HEK293 (cell line): ENCODE measurements at regions not wholly inside any gene's neighbourhood (a gene's known extent, or its start where the extent isn't known, plus 50 kb on each side); places are given as distances from the start of the nearest gene placed in this dataset.

ENCODE experiments used
- CTCF ChIA-PET: fragments of 350-600 bp; formaldehyde crosslinking; extraction: SDS; loops from one replicate; lab custom pipeline; 2021; ENCODE audit warnings: antibody characterized with exemption; lab: Yijun Ruan, JAX
- POLR2A ChIA-PET: fragments of 300-600 bp; formaldehyde crosslinking; extraction: SDS; loops from one replicate; lab custom pipeline; 2020; ENCODE audit warnings: antibody characterized with exemption, inconsistent platforms; lab: Yijun Ruan, JAX
- H3K27ac ChIP-seq: fragments of 200-500 bp; sonication (Bioruptor generic); 2 replicates; pipeline ENCODE4 v1.5.1; 2014; ENCODE audit warnings: low read depth, low read length, control low read depth, inconsistent platforms; ENCODE audit errors: extremely low read depth
- H3K36me3 ChIP-seq, 2 experiments: fragments of 200-500 bp in 1 of 2; sonication (Bioruptor generic) in 1 of 2; 1 replicate in 1 of 2; 2 replicates in 1 of 2; pipeline ENCODE4 v1.5.1; 2014 to 2017; ENCODE audit warnings: inconsistent platforms in 2 of 2, low read length in 2 of 2; ENCODE audit not compliant: control insufficient read depth in 2 of 2, insufficient read depth in 1 of 2
- H3K4me1 ChIP-seq: fragments of 200-500 bp; sonication (Bioruptor generic); 2 replicates; pipeline ENCODE4 v1.5.1; 2014; ENCODE audit warnings: mild to moderate bottlenecking, low read length, inconsistent platforms; ENCODE audit not compliant: control insufficient read depth, insufficient read depth
- H3K4me3 ChIP-seq: 2 replicates; pipeline ENCODE4 v1.5.1; 2011; ENCODE audit warnings: low read depth, mild to moderate bottlenecking, control low read depth, low read length, moderate library complexity
- H3K9me3 ChIP-seq: fragments of 200-500 bp; sonication (Bioruptor generic); 2 replicates; pipeline ENCODE4 v1.5.1; 2014; ENCODE audit warnings: low read depth, low read length, inconsistent platforms; ENCODE audit not compliant: control insufficient read depth, insufficient read depth
- GLIS1 ChIP-seq: fragments of 450-650 bp; formaldehyde crosslinking; IDR thresholded peaks from 2 replicates; pipeline ENCODE4 v1.5.1; 2016; ENCODE audit warnings: missing biosample characterization, missing genetic modification characterization
- HOXA7 ChIP-seq: sonication (generic); formaldehyde crosslinking; IDR thresholded peaks from 2 replicates; pipeline ENCODE4 v1.8.1; 2022; ENCODE audit warnings: missing genetic modification reagents, borderline replicate concordance
- ZBTB17 ChIP-seq: fragments of 450-650 bp; formaldehyde crosslinking; IDR thresholded peaks from 2 replicates; pipeline ENCODE4 v1.5.1; 2016; ENCODE audit warnings: missing biosample characterization, missing genetic modification characterization
- ZBTB20 ChIP-seq: fragments of 450-650 bp; formaldehyde crosslinking; IDR thresholded peaks from 2 replicates; pipeline ENCODE4 v1.5.1; 2016; ENCODE audit warnings: missing biosample characterization, missing genetic modification characterization
- ZNF138 ChIP-seq: fragments of 450-650 bp; formaldehyde crosslinking; IDR thresholded peaks from 2 replicates; pipeline ENCODE4 v1.5.1; 2016; ENCODE audit warnings: missing biosample characterization, missing genetic modification characterization, borderline replicate concordance
- ZNF221 ChIP-seq: fragments of 450-650 bp; formaldehyde crosslinking; IDR thresholded peaks from 2 replicates; pipeline ENCODE4 v1.5.1; 2017; ENCODE audit warnings: missing biosample characterization, missing genetic modification characterization, borderline replicate concordance
- ZNF23 ChIP-seq: fragments of 450-650 bp; formaldehyde crosslinking; IDR thresholded peaks from 2 replicates; pipeline ENCODE4 v1.5.1; 2016; ENCODE audit warnings: missing biosample characterization, missing genetic modification characterization, borderline replicate concordance
- ZNF292 ChIP-seq: fragments of 450-650 bp; formaldehyde crosslinking; IDR thresholded peaks from 2 replicates; pipeline ENCODE4 v1.5.1; 2016; ENCODE audit warnings: low read depth, missing biosample characterization, missing genetic modification characterization, borderline replicate concordance
- ZNF324 ChIP-seq: fragments of 450-650 bp; formaldehyde crosslinking; IDR thresholded peaks from 2 replicates; pipeline ENCODE4 v1.5.1; 2016; ENCODE audit warnings: missing biosample characterization, missing genetic modification characterization
- ZNF354C ChIP-seq: fragments of 450-650 bp; formaldehyde crosslinking; IDR thresholded peaks from 2 replicates; pipeline ENCODE4 v1.5.1; 2016; ENCODE audit warnings: missing biosample characterization, missing genetic modification characterization, low read depth, borderline replicate concordance
- ZNF391 ChIP-seq: fragments of 450-650 bp; formaldehyde crosslinking; IDR thresholded peaks from 2 replicates; pipeline ENCODE4 v1.5.1; 2016; ENCODE audit warnings: low read depth, missing biosample characterization, missing genetic modification characterization, borderline replicate concordance
- ZNF394 ChIP-seq: fragments of 450-650 bp; formaldehyde crosslinking; IDR thresholded peaks from 2 replicates; pipeline ENCODE4 v1.5.1; 2016; ENCODE audit warnings: missing biosample characterization, missing genetic modification characterization, mild to moderate bottlenecking, moderate library complexity, borderline replicate concordance
- ZNF514 ChIP-seq: fragments of 450-650 bp; formaldehyde crosslinking; IDR thresholded peaks from 2 replicates; pipeline ENCODE4 v1.5.1; 2016; ENCODE audit warnings: missing biosample characterization, missing genetic modification characterization
- ZNF555 ChIP-seq: fragments of 450-650 bp; formaldehyde crosslinking; conservative IDR thresholded peaks from 2 replicates; pipeline ENCODE4 v1.5.1; 2017; ENCODE audit warnings: missing biosample characterization, mild to moderate bottlenecking, missing genetic modification characterization, inconsistent platforms
- ZNF623 ChIP-seq: fragments of 450-650 bp; formaldehyde crosslinking; IDR thresholded peaks from 2 replicates; pipeline ENCODE4 v1.5.1; 2016; ENCODE audit warnings: missing biosample characterization, missing genetic modification characterization
- ZNF677 ChIP-seq: fragments of 450-650 bp; IDR thresholded peaks from 2 replicates; pipeline ENCODE4 v1.5.0; 2018; ENCODE audit warnings: missing biosample characterization, mild to moderate bottlenecking, missing genetic modification characterization, moderate library complexity
- ZNF776 ChIP-seq: fragments of 450-650 bp; formaldehyde crosslinking; IDR thresholded peaks from 2 replicates; pipeline ENCODE4 v1.5.0; 2017; ENCODE audit warnings: missing biosample characterization, missing genetic modification characterization, borderline replicate concordance
- TF ChIP-seq, protein P1 (sequence below): fragments of 450-650 bp; formaldehyde crosslinking; IDR thresholded peaks from 2 replicates; pipeline ENCODE4 v1.5.1; 2016; ENCODE audit warnings: missing biosample characterization, missing genetic modification characterization
- TF ChIP-seq, protein P2 (sequence below): fragments of 450-650 bp; formaldehyde crosslinking; IDR thresholded peaks from 2 replicates; pipeline ENCODE4 v1.5.1; 2016; ENCODE audit warnings: missing biosample characterization, missing genetic modification characterization
- TF ChIP-seq, protein P3 (sequence below): fragments of 450-650 bp; formaldehyde crosslinking; IDR thresholded peaks from 2 replicates; pipeline ENCODE4 v1.5.1; 2017; ENCODE audit warnings: missing biosample characterization, missing genetic modification characterization
- TF ChIP-seq, protein P4 (sequence below): fragments of 450-650 bp; formaldehyde crosslinking; IDR thresholded peaks from 2 replicates; pipeline ENCODE4 v1.5.1; 2016; ENCODE audit warnings: missing biosample characterization, missing genetic modification characterization
- TF ChIP-seq, protein P5 (sequence below): fragments of 450-650 bp; formaldehyde crosslinking; IDR thresholded peaks from 2 replicates; pipeline ENCODE4 v1.5.1; 2016; ENCODE audit warnings: missing biosample characterization, missing genetic modification characterization, low read depth
- TF ChIP-seq, protein P6 (sequence below): fragments of 450-650 bp; formaldehyde crosslinking; IDR thresholded peaks from 2 replicates; pipeline ENCODE4 v1.5.1; 2016; ENCODE audit warnings: missing biosample characterization, missing genetic modification characterization

DNA sequence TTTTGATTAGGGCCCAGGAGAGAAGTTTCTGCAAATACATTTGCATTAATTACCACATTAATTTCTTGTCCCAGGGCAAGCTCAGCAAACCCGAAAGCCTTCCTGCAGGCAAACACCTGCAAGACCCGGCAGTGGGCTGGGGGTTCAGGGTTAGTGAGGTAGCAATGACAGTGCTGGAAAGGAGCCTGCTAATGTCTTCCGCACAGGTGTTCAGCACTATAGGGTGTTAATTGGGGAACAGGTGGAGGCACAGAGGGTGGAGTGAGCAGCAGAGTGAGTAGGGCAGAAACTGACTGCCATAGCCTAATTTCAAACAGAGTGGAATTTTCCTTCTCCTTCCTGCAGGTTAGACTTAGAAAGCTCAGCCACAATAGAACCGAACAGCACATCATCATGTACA, 50.9 kb upstream of the UBASH3B start:
- no peak for TF ChIP-seq ZNF23 (tag by site-specific recombination)
- TF ChIP-seq ZNF514, result no peak
- no peak for TF ChIP-seq ZBTB17 (tag by site-specific recombination)
- Histone ChIP-seq H3K36me3 (no peaks in the 10 kb centered on the region), H3K27ac (no peak overlapping the region), H3K9me3 (no peaks in the 10 kb centered on the region), H3K4me1 (no peaks in the 10 kb centered on the region), H3K4me3 (no peak overlapping the region)
- ChIA-PET CTCF (interaction anchor here (1.1 kb wide), 1 partner anchor 23 kb away, joined by 5 read pairs; no protein-coding TSS in a partner anchor), POLR2A (no interaction called here)

DNA sequence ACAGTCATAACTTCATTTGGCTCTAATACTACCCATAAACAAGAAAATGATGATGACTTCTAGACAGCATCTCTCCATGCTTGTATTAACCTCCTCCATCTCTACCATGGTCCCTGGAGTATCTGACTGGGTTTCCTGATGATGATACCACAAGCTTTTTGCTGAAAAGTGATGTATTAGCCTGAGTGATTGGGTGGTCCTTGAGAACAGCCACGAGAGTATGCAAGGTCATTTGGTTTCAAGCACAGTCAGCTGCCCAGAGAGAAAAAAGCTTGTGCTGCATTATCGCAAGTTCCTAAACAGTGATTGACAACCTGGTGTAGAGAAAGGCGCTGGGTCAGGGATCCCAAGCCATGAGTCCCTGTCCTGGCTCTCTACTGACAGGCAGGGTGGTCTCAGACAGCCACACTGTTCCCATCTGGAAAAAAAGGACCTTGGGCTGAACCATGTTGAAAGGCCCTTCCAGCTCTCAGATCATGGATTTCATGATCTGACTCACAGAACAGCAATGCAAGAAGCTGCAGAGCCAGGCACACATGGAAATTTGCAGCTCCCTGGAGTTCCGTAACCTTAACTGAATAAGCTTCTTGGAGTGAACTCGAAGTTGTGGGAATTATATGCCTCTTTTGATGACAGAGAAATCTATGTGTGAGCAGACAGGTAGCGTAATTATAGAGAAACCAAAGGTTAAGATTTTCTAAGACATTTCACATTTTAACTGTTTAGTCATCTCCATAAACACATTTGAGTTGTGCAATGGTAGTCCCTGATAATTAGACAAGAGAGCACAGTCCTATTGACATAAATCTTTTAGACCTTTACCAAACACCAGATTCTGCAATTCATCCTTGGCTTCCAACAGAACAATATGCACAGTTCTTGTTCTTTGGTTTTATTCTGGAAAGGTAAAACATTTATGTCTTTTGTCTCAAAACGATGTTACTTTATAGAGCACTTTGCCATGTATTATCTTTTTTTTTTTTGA, 54.1 kb upstream of the UBASH3B start:
- H3K36me3 ChIP-seq, result no peaks in the 10 kb centered on the region
- H3K9me3 ChIP-seq, result no peaks in the 10 kb centered on the region
- TF ChIP-seq, protein P1, sequence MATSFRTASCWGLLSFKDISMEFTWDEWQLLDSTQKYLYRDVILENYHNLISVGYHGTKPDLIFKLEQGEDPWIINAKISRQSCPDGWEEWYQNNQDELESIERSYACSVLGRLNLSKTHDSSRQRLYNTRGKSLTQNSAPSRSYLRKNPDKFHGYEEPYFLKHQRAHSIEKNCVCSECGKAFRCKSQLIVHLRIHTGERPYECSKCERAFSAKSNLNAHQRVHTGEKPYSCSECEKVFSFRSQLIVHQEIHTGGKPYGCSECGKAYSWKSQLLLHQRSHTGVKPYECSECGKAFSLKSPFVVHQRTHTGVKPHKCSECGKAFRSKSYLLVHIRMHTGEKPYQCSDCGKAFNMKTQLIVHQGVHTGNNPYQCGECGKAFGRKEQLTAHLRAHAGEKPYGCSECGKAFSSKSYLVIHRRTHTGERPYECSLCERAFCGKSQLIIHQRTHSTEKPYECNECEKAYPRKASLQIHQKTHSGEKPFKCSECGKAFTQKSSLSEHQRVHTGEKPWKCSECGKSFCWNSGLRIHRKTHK, result no peak
- TF ChIP-seq ZNF555 (tag by site-specific recombination) (no peak), ZNF324 (no peak), ZNF776 (tag by site-specific recombination) (no peak), ZNF677 (tag by site-specific recombination) (no peak), ZNF138 (tag by site-specific recombination) (no peak), ZBTB20 (tag by site-specific recombination) (no peak), ZNF221 (tag by site-specific recombination) (no peak), HOXA7 (CRISPR knock-in tag) (no peak), ZNF394 (tag by site-specific recombination) (no peak), ZNF292 (tag by site-specific recombination) (no peak), ZNF354C (tag by site-specific recombination) (no peak), GLIS1 (tag by site-specific recombination) (no peak), ZNF623 (tag by site-specific recombination) (no peak), ZNF391 (tag by site-specific recombination) (no peak)
- TF ChIP-seq, protein P2, sequence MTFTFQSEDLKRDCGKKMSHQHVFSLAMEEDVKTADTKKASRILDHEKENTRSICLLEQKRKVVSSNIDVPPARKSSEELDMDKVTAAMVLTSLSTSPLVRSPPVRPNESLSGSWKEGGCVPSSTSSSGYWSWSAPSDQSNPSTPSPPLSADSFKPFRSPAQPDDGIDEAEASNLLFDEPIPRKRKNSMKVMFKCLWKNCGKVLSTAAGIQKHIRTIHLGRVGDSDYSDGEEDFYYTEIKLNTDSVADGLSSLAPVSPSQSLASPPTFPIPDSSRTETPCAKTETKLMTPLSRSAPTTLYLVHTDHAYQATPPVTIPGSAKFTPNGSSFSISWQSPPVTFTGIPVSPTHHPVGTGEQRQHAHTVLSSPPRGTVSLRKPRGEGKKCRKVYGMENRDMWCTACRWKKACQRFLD (tag by site-specific recombination), result no peak
- TF ChIP-seq, protein P3, sequence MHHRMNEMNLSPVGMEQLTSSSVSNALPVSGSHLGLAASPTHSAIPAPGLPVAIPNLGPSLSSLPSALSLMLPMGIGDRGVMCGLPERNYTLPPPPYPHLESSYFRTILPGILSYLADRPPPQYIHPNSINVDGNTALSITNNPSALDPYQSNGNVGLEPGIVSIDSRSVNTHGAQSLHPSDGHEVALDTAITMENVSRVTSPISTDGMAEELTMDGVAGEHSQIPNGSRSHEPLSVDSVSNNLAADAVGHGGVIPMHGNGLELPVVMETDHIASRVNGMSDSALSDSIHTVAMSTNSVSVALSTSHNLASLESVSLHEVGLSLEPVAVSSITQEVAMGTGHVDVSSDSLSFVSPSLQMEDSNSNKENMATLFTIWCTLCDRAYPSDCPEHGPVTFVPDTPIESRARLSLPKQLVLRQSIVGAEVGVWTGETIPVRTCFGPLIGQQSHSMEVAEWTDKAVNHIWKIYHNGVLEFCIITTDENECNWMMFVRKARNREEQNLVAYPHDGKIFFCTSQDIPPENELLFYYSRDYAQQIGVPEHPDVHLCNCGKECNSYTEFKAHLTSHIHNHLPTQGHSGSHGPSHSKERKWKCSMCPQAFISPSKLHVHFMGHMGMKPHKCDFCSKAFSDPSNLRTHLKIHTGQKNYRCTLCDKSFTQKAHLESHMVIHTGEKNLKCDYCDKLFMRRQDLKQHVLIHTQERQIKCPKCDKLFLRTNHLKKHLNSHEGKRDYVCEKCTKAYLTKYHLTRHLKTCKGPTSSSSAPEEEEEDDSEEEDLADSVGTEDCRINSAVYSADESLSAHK (tag by site-specific recombination), result no peak
- TF ChIP-seq, protein P4, sequence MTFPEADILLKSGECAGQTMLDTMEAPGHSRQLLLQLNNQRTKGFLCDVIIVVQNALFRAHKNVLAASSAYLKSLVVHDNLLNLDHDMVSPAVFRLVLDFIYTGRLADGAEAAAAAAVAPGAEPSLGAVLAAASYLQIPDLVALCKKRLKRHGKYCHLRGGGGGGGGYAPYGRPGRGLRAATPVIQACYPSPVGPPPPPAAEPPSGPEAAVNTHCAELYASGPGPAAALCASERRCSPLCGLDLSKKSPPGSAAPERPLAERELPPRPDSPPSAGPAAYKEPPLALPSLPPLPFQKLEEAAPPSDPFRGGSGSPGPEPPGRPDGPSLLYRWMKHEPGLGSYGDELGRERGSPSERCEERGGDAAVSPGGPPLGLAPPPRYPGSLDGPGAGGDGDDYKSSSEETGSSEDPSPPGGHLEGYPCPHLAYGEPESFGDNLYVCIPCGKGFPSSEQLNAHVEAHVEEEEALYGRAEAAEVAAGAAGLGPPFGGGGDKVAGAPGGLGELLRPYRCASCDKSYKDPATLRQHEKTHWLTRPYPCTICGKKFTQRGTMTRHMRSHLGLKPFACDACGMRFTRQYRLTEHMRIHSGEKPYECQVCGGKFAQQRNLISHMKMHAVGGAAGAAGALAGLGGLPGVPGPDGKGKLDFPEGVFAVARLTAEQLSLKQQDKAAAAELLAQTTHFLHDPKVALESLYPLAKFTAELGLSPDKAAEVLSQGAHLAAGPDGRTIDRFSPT (tag by site-specific recombination), result no peak
- TF ChIP-seq, protein P5, sequence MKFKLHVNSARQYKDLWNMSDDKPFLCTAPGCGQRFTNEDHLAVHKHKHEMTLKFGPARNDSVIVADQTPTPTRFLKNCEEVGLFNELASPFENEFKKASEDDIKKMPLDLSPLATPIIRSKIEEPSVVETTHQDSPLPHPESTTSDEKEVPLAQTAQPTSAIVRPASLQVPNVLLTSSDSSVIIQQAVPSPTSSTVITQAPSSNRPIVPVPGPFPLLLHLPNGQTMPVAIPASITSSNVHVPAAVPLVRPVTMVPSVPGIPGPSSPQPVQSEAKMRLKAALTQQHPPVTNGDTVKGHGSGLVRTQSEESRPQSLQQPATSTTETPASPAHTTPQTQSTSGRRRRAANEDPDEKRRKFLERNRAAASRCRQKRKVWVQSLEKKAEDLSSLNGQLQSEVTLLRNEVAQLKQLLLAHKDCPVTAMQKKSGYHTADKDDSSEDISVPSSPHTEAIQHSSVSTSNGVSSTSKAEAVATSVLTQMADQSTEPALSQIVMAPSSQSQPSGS (tag by site-specific recombination), result no peak
- TF ChIP-seq, protein P6, sequence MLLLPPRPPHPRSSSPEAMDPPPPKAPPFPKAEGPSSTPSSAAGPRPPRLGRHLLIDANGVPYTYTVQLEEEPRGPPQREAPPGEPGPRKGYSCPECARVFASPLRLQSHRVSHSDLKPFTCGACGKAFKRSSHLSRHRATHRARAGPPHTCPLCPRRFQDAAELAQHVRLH, result no peak
- POLR2A ChIA-PET, result no interaction called here
- H3K27ac ChIP-seq, result no peak overlapping the region
- no peaks in the 10 kb centered on the region for H3K4me1 ChIP-seq
- CTCF ChIA-PET, result interaction anchor here (0.6 to 1.3 kb wide), 2 partner anchors 20 to 24 kb away, joined by 3 to 4 read pairs; no protein-coding TSS in a partner anchor
- no peak overlapping the region for H3K4me3 ChIP-seq
